ENCODE measurements at regions not wholly inside any gene's neighbourhood (a gene's known extent, or its start where the extent isn't known, plus 50 kb on each side); places are given as distances from the start of the nearest gene placed in this dataset.

DNA sequence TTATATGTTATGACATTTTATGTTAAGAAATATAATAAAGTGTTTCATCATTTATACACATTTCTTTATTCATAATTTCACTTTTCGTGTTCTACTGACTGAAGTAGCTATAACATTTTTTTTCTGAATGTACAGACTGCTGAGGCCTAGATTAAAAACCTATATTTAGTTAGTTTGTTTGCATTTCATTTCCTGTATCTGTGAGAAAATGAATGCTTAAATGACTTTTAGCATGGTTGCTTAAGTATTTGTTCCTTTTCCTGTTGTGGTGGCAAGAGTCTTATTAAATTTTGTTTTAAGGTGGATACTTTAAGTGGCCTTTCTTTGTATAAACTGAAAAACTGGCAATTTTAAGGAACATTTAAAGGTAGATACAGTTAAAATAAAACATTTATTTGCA, 779.7 kb upstream of the MAN1A1 start:
- TF ChIP-seq POLR2A (IDR thresholded peaks at IDR 0.05) (no peak), CTCF (IDR thresholded peaks at IDR 0.05) (no peak)

Measured in heart left ventricle (tissue), 13 donors.